GM19395 (cell line): ENCODE measurements at regions not wholly inside any gene's neighbourhood (a gene's known extent, or its start where the extent isn't known, plus 50 kb on each side); places are given as distances from the start of the nearest gene placed in this dataset.

Source experiments
- ATAC-seq: cut with Tn5 transposase; IDR thresholded peaks from one replicate; pipeline ENCODE4 v1.9.1; 2021; ENCODE audit warnings: mild to moderate bottlenecking, moderate library complexity; ENCODE audit not compliant: unreplicated experiment

DNA sequence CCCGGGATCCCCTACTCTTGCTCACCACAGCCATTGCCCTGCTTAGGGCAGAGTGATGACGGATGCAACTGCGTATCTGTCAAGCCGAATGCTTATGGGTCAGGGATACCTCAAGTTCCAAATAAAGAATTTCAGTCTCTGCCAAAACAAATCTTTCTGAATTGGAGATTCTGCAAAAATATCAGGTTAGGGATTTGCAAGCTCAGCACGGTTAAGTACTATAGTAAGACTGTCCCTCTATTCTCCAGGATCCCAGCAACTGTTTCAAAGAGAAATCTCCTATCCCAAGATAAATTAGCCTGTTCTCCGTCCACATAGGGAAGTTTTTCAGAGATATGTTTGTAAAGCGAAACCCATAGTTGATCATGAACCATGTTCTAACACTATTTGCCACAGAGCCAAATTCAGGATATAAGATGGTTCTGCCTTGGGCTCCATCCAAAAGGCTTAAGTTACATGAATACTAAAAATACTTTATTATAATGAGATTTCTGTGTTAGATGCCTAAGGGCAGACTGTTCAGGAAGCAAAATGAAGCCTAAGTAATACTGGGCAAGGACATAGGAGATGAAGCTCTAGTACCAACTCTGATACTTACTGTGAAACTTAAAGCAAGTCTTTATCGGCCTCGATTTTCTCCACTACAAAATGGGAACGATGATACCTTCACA is 100.1 kb upstream of the LPP start:
- no peak for ATAC-seq

DNA sequence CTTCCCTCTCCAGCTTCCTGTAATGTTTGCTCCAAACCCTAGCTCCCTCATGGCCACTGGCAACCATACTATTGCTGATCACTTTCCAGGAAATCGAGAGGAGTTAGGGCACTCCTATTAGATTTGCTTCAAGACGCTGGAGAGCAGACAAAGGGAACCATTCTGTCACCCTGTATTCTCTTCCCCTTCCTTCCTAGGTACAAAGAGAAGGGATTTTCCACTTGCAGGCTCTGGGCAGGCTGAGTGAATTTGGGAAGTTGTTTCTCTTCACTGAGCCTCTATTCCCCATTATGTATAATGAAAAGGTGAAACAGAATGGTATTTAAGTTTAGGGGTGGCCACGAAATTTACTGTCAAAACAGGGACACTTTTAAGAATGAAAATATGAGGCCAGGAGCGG is 99.4 kb upstream of the LPP start:
- no peak for ATAC-seq

DNA sequence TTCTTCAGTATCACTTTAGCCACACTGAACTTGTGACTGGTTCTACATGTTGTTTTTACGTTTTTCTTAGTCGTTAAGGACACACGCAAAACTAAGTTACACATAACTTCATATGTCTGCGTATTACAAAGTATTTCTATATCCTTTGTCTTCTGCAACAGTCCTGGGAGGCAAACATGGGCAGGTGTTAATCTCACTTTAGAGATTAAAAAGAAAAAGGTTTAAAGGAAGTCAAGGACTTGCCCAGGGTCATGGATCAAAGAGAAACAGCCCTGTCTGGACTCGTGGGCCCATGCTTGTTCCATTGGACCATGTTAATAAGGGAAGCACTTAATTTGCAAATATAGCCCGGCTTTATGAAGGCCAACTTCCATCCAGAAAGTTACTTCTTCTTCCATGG is 98.6 kb upstream of the LPP start:
- no peak for ATAC-seq

DNA sequence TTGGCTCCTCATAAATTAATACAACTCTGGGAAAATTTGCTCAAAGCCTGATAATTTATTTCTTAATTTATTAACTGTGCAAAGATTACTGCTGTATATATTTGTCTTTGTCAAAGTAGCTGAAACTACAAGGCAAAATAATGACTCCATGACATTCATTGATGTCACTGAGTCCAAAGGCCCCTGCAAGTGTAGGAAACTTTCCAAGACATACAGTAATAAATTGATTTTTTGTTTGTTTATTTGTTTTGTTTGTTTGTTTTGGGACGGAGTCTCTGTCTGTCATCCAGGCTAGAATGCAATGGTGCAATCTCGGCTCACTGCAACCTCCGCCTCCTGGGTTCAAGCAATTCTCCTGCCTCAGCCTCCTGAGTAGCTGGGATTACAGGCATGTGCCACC is 96.8 kb upstream of the LPP start:
- ATAC-seq, result no peak

DNA sequence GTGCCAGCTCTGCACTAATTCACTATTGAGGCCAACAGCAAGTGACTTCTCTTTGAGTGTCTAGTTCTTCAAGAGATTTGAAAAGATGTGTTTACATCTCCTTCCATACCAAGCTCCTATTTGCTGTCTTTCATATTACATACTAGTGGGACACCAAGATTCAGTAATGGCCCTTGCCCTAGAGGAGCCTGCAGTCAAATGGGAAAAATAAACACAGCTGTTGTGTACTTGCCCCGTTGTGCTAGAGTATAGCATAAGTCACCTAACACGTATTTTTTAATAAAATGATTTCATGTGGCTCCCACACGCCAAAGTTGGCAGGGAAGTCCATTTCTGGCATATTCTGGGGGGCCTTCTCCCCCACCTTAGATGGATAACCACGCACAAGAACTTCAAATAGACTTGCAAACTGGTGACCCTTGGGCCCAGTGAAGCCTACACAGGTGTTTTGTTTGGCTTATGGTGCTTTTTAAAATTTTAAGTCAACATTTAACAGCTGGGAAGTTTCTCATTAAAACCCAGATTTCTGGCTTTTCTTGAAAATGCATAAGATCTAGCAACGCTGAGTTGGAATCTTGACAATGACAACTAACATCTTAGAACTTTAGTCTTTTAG is 95.3 kb upstream of the LPP start:
- no peak for ATAC-seq

DNA sequence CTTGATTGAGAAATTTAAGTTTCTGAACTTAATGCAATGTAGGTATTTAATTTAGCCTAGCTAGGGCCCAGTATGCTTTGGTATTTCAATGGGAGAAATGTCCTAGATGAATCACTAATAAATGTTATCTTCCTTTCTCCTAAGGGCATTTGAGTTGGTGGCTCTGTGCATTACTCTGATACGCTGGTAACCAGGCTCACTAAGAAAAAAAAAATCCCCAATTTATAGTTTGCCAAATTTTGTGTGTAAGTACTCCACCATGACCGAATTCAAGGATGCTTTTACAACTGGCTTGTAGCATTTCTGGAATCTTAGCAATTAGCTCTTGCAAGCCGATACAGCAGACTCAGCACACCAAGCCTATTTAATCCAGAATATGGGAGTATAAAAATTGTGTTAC is 94.6 kb upstream of the LPP start:
- no peak for ATAC-seq

DNA sequence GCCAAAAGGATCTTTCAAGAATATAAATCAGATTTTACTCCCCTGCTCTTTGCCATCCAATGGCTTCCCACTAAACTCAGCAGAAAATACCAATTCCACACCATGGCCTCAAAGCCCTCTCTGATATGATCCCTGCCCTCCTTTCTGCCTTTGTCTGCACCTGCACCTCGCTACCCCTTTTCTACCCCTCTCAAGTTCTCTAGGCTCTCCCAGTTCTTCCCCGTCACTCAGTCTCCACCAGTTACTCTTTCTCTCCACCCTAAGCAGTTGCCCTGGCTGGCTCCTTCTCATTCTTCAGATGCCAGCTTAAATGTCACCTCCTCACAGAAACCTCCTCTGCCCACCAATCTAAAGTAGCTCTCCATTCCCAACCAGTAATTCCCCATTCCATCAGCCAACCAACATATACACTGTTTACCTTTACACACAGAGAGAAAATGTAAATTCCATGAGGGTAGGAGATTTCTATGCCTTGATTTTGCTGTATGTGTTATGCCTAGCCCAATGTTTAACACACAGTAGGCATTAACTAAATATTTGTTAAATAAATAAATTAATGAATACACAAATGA is 93.6 kb upstream of the LPP start:
- ATAC-seq, result no peak

DNA sequence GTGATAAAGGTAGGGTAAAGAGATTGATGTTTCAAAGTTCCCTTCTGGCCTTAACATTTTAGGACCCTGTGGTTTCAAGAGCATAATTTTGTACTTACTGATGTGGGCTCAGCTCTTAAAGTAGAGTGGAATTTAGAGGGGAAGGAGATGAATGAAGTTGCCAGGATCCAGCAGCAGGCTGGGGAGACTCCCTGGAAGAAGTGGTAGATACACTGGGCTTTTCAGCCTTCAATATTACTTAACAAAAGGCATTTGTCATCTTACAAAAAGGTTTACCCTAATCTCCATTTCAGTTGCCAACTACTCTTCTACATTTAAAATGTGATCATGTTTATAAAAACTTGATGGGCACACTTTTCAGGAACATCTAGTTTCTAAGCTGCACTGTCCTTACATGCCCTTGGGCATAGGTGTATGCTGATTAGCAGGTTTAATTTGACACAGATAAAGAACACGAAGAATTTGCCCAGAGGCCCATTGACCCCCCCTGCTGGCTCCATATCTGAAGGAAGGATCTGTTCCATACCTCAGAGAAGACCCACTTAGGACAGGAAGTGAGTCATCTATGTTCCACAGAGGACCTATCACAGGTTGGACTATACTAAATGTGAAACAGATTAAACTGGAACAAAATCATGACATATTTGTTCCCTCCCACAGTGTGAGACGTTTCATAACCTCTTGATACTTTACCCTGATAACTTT is 93.0 kb upstream of the LPP start:
- no peak for ATAC-seq

DNA sequence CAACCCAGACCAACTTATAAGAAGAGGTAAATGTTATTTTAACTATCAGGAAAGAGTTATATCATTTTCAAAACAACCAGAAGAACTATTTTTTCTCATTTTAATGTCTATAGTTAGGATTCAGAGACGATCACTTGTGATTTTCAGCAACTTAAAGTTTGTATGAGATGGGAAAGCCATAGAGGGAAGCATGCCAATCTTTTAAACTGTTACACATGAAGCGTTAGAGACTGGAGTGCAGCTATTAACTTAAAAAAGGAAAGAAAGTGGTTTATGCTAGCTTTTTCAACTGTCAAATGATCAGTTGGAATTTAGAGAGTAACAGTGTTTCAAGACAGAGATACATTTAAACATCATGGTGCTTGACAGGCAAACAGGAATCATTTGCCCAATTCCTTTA is 91.7 kb upstream of the LPP start:
- no peak for ATAC-seq

DNA sequence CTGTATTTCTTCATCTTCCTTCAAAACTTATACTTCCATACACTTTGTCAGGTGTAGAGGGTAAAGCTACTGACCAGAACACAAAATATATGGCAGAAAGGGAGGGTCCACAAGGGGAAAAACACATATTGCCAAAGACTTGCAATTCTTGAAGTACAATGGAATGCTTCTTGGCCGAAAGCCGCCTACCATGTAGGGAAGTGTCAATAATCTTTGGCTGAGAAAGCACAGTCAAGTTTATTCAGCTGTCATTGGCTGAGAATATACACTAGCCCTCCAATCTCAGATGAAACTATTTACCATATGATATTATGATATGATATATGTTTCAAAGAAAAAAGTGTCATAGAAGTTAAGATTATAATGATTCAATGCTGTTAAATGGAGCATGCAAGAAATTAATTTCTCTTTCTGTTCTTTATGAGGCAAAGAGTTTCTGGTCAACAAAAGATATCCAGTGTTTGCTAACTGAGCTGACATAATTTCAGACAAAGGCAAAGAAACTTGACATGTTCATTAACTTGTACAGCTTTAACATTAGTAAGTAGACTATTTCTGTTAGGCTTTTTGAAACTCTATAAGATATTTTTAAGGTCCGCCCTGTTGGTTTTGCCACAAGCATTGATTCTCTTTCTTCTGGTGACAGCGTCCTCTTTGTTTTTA is 89.0 kb upstream of the LPP start:
- no peak for ATAC-seq

DNA sequence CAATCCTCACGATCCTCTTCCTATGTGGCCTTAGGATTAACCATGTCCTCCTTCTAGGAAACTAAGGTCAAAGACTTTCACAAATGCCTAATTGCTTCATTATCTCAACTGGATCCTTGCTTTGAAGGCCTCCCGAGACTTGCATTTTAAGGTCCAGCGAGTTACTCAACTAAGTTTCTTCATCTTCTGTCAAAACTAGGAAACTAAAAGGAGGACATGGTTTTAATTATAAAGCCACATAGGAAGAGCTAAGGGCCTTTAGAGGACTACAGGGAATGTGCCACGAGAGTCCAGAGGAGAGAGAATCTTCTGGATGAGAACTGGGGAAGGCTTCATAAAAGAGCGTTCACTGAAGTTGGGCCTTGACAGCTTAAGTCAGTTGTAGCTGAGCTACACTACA is 87.8 kb upstream of the LPP start:
- ATAC-seq, result no peak

DNA sequence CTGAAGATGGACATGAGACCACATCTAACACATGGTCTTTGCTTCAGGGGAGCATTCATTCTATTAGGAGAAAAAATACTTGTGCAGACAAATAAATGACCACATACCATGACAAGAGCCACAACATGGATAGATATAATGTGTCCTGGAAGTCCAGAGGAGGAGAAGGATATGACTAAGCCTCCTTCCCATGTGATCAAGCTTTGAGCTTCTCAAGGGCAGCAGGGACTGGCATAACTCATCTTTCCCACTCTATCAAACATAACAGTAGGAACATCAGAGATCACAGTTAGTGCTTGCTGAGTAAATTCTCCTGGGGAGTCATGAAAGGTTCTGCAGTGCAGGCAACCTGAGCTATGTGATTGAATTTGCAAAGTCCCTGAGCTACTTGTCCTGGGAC is 86.0 kb upstream of the LPP start:
- ATAC-seq, result no peak

DNA sequence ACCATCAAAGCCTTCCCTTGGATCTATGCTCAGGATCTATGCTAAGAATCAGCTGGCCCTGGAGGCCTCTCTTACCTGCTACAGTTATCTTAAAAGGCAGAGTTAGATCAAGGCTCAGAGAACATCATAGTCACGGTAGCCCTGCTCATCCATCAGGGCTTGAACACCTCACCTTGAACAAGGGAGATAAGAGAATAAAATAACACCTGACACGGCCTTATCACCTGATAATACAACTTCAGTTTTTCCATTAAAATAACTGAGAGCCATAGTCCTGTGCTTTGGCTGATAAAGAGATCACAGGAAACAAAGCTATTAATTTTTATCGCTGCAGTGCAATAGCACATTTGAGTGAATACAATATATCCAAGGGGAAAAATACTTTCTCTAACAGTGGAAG is 85.6 kb upstream of the LPP start:
- no peak for ATAC-seq

DNA sequence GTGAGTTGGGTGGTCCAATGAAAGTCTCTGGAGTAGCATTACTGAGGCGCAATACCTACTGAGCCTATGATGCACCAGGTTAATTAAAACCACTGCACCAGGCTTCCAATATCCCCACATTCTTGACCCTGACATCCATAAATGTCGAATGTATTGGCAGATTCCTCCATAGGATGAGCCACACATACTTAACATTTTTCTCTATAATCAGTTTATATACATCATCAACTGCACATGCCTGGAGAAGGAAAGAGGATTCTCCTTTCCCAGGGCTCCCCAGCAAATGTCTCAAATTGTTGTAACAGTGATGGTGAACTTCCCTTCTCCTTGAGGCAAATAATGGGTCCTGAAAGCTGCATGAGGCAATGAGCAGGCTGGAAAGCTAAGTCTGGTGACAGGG is 82.3 kb upstream of the LPP start:
- ATAC-seq, result no peak

DNA sequence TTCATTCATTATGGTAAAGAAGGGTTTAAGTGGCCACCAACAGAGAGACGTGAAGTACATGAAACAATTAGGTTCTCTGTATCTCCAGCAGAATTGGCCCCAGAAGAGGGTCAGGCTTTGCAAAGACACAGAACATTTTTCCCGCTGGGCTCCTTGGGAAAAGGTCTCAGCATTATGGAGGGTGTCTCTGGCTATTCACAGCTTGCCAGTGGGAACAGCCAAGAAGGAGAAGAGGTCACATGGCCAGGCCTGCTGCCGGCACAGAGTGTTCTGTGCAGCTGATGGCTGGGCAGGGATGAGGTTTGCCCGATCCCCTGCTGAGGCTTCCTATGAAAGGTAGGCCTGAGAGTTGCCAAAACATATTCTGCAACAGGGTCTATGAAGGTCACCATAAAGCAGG is 77.8 kb upstream of the LPP start:
- no peak for ATAC-seq

DNA sequence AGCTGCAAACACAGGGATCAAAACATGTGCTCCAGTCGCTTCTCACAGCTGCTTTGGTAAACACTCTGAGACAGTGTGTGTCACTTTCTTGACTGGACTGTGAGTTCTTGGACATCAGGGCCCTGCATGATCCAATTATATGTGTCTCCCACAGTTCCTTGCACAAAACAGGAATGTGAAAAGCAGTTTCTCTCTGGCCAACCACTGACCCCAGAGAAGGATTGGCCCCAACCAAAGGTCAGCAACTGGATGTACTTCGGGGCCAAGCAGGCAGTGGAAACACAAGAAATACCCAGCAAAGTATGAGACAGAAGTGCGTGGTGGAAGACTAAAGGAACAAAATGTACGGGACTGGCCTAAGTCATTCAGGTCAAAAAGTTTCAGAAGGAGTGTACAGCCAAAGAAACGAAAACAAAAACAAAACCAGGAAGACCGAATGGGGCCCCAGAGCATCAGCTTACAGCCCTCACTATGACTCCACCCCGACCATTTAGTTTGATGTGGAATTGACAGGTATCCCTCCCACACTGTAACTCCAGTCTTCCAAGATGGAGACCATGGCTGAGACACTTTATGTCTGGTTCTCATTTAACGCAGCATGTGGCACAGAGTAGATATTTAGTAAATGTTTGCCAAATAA is 76.7 kb upstream of the LPP start:
- no peak for ATAC-seq

DNA sequence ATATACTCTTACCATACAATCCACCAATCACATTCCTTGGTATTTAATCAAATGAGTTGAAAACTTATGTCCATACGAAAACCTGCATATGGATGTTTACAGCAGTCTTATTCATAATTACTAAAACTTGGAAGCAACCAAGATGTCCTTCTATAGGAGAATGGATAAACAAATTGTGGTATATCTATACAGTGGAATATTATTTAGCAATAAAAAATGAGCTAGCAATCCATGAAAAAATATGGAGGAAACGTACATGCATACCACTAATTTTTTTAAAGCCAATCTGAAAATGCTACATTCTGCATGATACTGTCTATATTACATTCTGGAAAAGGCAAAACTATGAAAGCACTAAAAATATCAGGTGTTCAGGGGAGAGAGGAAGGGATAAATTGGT is 73.9 kb upstream of the LPP start:
- no peak for ATAC-seq

DNA sequence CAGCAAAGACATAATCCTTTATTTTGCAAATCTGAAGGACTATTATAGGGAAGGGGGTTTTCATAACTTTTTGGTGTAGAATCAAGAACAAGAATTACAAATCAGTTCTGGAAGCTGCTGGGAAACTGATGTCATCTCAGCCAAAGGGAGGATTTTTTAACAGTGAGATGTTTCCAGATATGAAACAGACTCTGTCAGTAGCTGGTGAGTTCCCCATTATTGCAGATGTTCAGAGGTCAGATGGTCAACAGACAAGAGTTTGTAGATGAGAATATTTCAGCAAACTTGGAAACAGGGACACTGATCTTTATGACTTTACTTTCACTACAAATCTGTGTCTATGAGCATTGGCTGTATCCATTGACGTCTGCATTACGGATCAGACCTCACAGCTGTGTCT is 71.9 kb upstream of the LPP start:
- no peak for ATAC-seq

DNA sequence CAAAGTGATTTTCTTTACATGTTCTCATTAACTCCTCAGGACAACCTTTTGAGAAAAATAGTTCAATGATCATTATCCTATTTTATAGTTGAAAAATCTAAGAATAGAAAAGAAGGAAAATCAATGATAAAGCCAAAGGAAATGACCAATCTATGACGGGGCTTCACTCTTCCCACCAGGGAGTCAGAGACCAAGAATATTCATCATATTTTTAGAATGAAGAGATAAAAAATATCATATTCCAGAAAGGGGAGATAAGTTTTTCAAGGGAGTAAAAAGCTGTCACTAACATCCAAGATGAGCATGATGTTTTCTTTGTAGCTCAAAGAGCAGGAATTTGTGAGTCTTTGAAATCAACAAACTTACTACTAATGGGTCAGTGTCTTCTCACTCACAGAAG is 71.5 kb upstream of the LPP start:
- ATAC-seq, result no peak

DNA sequence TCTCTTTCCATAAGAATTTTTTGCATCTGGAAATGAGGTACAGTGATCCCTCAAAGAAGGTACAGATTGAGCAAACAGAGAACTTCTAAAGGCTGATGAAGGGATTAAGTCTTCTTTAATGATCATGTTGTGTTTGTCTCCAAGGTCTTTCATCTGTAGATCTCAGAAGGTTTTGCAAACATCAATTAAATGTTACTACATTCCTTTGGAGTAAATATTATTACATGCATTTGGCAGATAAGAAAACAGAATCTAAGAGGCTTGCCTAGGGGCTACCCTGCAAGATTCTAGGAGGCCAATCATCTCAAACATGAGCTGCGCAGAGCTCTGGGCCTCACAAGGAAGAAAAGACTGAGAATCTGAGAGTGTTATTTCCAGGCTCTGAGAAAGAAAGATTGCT is 70.9 kb upstream of the LPP start:
- no peak for ATAC-seq
